ENCODE measurements at regions not wholly inside any gene's neighbourhood (a gene's known extent, or its start where the extent isn't known, plus 50 kb on each side); places are given as distances from the start of the nearest gene placed in this dataset.
"Not testable (repeated sequence)": the region's sequence is repeated elsewhere in the genome, so short reads cannot be mapped to it uniquely, and the experiment has no call there.

DNA sequence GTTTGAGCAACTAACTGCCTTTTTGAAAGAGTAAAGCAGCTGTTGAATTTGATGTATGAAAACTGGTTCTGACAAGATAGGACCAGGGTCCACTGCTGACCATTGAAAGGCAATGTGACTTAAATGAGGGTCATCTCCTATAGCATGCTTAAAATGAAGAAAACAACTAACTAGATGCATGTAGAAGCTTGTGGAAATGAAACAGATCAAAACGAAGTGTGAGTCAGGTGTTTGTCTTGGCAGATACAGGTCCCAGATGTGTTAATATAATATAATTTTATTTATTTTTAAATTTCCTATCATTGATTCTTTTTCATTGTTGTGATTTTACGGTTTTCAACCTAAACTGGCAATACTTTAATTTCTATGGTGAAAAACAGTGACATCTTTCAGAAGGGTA lies 83.6 kb downstream of the ATOH1 start (continued):
- TF ChIP-seq EZH2 (IDR thresholded peaks at IDR 0.05; ENCODE audit: low read depth, unreplicated experiment) = no peak

DNA sequence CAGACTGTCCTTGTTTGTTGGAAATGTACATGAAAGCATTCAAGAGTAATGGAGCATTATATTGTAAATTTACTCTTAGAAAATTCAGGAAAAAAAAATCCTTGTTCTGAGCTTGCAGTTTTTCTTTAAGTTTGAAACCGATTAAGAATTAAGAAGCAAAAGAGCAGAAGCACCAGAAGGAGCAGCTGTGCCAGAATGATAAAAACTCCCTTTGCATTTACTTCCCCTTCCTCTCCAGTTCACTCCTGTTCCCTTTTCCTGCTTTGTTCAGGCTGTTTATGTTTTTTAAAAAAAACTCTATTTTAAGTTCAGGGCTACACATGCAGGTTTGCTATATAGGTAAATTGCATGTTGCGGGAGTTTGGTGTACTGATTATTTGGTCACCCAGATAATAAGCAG lies 90.3 kb downstream of the ATOH1 start:
- no peak overlapping the region for H3K4me2 ChIP-seq
- no peaks in the 10 kb centered on the region; the same call in 2 of the 3 replicates for H3K9me3 Mint-ChIP-seq
- no peaks in the 10 kb centered on the region for H3K36me3 ChIP-seq (ENCODE audit: insufficient read depth)
- H3K27ac Mint-ChIP-seq = no peak overlapping the region
- H3K27me3 Mint-ChIP-seq (ENCODE audit: insufficient read depth, low read depth, poor library complexity) = no peaks in the 10 kb centered on the region
- H3K4me3 Mint-ChIP-seq = no peak overlapping the region
- DNase-seq (ENCODE audit: low spot score) = no peak
- H3K9me2 ChIP-seq (ENCODE audit: insufficient read depth) = no peaks in the 10 kb centered on the region
- H4K20me1 ChIP-seq (replicated peaks; ENCODE audit: insufficient read depth) = 0 out of 2 replicates have a peak, but pooled peaks cover 3% of the 10 kb centered on the region
- H2AFZ ChIP-seq = no peak overlapping the region
- no peak overlapping the region for H3K4me3 ChIP-seq
- H3K36me3 Mint-ChIP-seq (ENCODE audit: low read depth) = no peaks in the 10 kb centered on the region
- no peak overlapping the region for H3K27ac ChIP-seq (ENCODE audit: low read depth)
- H3K79me2 ChIP-seq (replicated peaks; ENCODE audit: insufficient read depth) = no peaks in the 10 kb centered on the region
- no peaks in the 10 kb centered on the region for H3F3A ChIP-seq (replicated peaks; ENCODE audit: low read depth)
- H3K4me1 Mint-ChIP-seq = no peaks in the 10 kb centered on the region
- no peaks in the 10 kb centered on the region for H3K27me3 ChIP-seq (ENCODE audit: insufficient read depth)
- no peaks in the 10 kb centered on the region for H3K4me1 ChIP-seq (ENCODE audit: insufficient read depth)
- no peak for TF ChIP-seq EZH2 (IDR thresholded peaks at IDR 0.05; ENCODE audit: low read depth, unreplicated experiment)
- TF ChIP-seq, protein P1, sequence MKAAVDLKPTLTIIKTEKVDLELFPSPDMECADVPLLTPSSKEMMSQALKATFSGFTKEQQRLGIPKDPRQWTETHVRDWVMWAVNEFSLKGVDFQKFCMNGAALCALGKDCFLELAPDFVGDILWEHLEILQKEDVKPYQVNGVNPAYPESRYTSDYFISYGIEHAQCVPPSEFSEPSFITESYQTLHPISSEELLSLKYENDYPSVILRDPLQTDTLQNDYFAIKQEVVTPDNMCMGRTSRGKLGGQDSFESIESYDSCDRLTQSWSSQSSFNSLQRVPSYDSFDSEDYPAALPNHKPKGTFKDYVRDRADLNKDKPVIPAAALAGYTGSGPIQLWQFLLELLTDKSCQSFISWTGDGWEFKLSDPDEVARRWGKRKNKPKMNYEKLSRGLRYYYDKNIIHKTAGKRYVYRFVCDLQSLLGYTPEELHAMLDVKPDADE (IDR thresholded peaks at IDR 0.05) = no peak
- no peak for TF ChIP-seq EZH2phosphoT487 (IDR thresholded peaks at IDR 0.05; ENCODE audit: unreplicated experiment)
- TF ChIP-seq, protein P2, sequence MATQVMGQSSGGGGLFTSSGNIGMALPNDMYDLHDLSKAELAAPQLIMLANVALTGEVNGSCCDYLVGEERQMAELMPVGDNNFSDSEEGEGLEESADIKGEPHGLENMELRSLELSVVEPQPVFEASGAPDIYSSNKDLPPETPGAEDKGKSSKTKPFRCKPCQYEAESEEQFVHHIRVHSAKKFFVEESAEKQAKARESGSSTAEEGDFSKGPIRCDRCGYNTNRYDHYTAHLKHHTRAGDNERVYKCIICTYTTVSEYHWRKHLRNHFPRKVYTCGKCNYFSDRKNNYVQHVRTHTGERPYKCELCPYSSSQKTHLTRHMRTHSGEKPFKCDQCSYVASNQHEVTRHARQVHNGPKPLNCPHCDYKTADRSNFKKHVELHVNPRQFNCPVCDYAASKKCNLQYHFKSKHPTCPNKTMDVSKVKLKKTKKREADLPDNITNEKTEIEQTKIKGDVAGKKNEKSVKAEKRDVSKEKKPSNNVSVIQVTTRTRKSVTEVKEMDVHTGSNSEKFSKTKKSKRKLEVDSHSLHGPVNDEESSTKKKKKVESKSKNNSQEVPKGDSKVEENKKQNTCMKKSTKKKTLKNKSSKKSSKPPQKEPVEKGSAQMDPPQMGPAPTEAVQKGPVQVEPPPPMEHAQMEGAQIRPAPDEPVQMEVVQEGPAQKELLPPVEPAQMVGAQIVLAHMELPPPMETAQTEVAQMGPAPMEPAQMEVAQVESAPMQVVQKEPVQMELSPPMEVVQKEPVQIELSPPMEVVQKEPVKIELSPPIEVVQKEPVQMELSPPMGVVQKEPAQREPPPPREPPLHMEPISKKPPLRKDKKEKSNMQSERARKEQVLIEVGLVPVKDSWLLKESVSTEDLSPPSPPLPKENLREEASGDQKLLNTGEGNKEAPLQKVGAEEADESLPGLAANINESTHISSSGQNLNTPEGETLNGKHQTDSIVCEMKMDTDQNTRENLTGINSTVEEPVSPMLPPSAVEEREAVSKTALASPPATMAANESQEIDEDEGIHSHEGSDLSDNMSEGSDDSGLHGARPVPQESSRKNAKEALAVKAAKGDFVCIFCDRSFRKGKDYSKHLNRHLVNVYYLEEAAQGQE (IDR thresholded peaks at IDR 0.05; ENCODE audit: unreplicated experiment) = no peak
- no peak for TF ChIP-seq ZNF331 (CRISPR knock-in tag; IDR thresholded peaks at IDR 0.05; ENCODE audit: low read depth)
- TF ChIP-seq ZNF114 (CRISPR knock-in tag; IDR thresholded peaks at IDR 0.05) = no peak
- ATAC-seq = no peak

DNA sequence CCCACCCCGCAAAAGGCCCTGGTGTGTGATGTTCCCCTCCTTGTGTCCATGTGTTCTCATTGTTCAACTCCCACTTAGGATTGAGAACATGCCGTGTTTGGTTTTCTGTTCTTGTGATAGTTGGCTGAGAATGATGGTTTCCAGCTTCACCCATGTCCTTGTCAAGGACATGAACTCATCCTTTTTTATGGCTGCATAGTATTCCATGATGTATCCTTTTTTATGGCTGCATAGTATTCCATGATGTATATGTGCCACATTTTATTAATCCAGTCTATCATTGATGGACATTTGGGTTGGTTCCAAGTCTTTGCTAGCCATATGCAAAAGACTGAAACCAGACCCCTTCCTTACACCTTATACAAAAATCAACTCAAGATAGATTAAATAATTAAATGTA lies 95.0 kb downstream of the ATOH1 start:
- not testable (repeated sequence) for H3K4me2 ChIP-seq; H3K36me3 Mint-ChIP-seq (ENCODE audit: low read depth); H3K27me3 Mint-ChIP-seq (ENCODE audit: insufficient read depth, low read depth, poor library complexity); H3K79me2 ChIP-seq (replicated peaks; ENCODE audit: insufficient read depth); H3K4me1 Mint-ChIP-seq; H3K4me1 ChIP-seq (ENCODE audit: insufficient read depth); H4K20me1 ChIP-seq (replicated peaks; ENCODE audit: insufficient read depth); H3K27ac Mint-ChIP-seq; DNase-seq (ENCODE audit: low spot score); H3K4me3 ChIP-seq; H3K27ac ChIP-seq (ENCODE audit: low read depth); H3K9me2 ChIP-seq (ENCODE audit: insufficient read depth); H3K9me3 Mint-ChIP-seq; H3K27me3 ChIP-seq (ENCODE audit: insufficient read depth); ATAC-seq; H3K36me3 ChIP-seq (ENCODE audit: insufficient read depth); H3K4me3 Mint-ChIP-seq; H2AFZ ChIP-seq; H3F3A ChIP-seq (replicated peaks; ENCODE audit: low read depth)

Data from GM23338 (cell line).